GM03348 (cell line): ENCODE measurements at regions not wholly inside any gene's neighbourhood (a gene's known extent, or its start where the extent isn't known, plus 50 kb on each side); places are given as distances from the start of the nearest gene placed in this dataset.
A peak's percentile ranks its signal among the peaks of the same experiment; 100 is the strongest.
"Not testable (repeated sequence)": the region's sequence is repeated elsewhere in the genome, so short reads cannot be mapped to it uniquely, and the experiment has no call there.

Experiments used
- DNase-seq: peaks from one replicate; pipeline ENCODE4 v3.0.0; 2012; ENCODE audit warnings: low spot score

- DNase-seq, result no peak
Observed at GRCh38 chr21:36591326-36591970, 107.5 kb upstream of the SIM2 start.

GRCh38 chr21:36596174-36596573 lies 102.7 kb upstream of the SIM2 start:
- DNase-seq, result no peak

- DNase-seq, result no peak
Observed at GRCh38 chr21:36601362-36601761, 97.6 kb upstream of the SIM2 start.

DNA sequence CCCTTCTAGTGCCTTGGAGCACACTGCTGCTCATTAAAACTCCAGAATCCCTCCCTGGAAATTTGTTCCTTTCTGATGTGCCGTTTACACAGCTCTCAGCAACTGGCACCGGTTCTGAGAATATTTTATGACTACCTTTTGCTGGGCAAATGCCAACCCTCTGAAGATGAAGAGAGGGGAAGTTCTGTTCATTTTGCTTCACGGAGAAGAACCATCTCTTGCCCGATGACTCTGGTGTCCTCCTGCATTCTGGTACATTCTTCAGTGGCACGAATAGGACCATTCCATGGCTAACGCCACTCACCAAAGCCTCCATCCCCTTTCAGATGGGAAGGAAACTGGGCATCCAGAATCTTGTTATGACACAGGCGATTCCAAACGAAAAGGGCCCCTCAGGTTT lies 96.2 kb upstream of the SIM2 start:
- DNase-seq, result no peak

- DNase-seq, result no peak
Observed at GRCh38 chr21:36603221-36603620, 95.7 kb upstream of the SIM2 start.

- DNase-seq, result no peak
Observed at GRCh38 chr21:36605426-36605825, 93.5 kb upstream of the SIM2 start.

DNA sequence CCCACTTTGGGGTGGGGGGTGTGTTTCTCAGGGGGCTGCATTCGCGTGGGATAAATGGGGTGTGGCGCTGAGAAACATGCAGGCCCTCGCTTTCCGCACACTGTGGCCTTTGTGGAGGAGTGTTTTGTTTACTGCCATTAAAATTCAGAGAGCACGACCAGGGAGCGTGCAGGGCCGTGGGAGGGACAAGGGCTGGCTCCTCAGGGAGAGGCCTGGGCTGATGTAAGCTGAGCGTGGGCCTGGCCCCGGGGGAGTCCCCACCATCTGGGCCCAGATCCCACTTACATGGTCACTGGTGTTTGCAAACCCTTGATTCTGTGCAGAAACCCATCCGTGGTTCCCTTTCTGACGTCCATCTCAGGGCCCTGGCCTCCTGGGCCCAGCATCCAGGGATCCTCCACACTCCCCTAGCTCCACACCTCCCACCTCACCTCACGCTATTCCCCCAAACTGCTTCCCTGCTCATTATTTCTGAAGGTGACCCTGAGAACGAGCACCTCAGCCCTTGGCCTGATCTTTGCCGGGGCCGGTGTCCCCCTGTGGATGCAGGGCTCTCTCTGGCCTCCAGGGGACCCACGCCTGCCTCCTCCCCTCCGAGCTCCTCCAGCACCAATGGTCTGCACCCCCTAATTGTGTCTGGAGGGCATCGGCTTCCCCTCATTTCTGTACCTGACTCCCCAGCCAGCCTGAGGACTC lies 92.5 kb upstream of the SIM2 start:
- no peak for DNase-seq

DNA sequence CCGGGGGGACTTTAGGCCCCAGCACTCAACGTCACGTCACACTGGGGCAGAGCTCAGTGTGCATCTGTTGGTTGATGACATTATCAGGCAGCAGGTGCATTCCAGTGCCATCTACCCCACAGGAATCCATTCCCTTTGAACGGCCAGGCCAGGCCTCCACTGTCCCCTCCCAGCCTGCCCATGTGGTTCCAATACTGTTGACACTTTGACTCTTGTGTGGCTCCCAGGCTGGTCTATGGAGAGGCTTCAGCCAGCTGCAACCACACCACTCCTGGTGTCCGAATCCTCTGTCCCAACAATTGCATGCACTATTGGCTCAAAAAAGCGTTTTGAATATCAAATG lies 92.0 kb upstream of the SIM2 start:
- DNase-seq, result no peak

DNA sequence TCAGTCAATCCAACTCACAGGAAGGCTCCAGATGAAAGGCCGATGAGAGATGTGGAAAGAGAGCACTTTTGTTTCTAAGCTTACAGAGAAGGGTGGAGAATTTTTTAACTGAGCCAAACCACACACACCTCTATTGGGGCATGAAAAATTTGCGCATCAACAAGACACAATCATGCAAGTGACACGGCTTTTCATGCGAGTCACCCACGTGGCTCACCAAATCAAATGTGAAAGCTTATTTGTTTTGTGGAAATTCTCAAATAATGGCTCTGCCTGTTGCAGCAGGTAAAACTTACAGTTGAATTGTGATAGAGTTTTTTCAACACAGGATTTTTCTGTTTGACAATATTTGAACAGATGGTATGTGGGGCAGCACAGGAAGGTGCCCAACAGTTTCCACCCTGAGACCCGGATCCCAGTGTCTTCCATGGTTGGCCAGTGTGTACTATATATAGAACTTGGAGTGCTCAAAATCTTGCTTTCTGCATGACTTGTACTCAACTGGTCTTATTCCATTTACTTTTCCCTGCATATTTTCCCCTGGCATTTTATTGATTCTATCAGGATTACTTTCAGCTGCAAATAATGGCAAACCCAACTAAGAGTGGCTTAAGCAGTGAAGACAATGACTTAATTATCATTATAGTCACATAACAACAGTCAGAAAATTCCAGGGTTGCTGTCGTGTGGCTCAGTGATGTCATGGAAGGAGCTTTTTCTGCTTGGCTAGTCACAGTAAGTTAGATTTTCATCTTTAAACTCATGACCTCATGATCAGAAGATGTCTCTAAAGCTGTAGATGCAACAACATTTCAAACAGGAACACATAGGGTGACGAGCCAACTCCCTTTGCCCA lies 90.6 kb upstream of the SIM2 start:
- DNase-seq, result no peak

DNA sequence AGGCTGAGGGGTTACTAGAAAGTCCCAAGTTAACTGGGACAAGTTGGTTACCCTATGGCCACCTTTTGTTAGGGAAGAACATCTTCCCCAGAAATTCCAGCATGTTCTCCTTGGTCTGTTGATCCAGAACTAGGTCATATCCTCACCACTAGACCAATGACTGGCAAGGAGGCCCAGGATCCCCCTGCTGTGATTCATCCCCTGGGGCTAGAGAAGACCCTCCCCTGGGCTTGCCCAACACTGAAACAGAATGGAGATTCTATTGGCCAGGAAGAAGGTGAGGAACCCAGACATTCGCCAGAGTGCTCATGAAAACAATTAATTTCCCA lies 90.1 kb upstream of the SIM2 start:
- DNase-seq, result no peak

- DNase-seq, result no peak
Observed at GRCh38 chr21:36609654-36610053, 89.3 kb upstream of the SIM2 start.

- DNase-seq, result no peak
Observed at GRCh38 chr21:36610201-36610600, 88.7 kb upstream of the SIM2 start.

GRCh38 chr21:36610935-36611334 lies 88.0 kb upstream of the SIM2 start:
- DNase-seq, result no peak

DNA sequence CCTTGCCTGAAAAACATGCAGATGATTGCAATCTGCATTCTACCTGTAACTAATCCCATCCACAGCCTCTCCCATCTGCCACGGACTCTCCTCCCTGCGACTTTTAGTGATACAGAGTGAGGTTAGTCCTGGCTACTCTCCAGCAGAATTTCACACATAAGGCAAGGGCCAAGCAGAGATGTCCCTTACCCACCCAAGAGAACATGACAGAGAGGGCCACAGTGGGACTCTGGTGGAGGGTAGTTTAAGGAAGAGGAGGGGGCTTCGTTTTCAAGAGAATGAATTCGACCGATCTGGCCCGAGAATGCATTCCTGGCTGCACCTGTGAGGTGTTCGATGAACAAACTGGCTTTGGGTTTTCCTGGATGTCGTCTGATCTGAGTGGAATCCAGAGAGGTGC lies 87.5 kb upstream of the SIM2 start:
- no peak for DNase-seq

- no peak for DNase-seq
Observed at GRCh38 chr21:36613059-36613458, 85.9 kb upstream of the SIM2 start.

- DNase-seq, result no peak
Observed at GRCh38 chr21:36613554-36613953, 85.4 kb upstream of the SIM2 start.

- DNase-seq, result no peak
Observed at GRCh38 chr21:36615274-36615964, 83.5 kb upstream of the SIM2 start.

- DNase-seq, result not testable (repeated sequence)
Observed at GRCh38 chr21:36616773-36617172, 82.1 kb upstream of the SIM2 start.

- DNase-seq, result not testable (repeated sequence)
Observed at GRCh38 chr21:36621794-36622193, 77.1 kb upstream of the SIM2 start.

DNA sequence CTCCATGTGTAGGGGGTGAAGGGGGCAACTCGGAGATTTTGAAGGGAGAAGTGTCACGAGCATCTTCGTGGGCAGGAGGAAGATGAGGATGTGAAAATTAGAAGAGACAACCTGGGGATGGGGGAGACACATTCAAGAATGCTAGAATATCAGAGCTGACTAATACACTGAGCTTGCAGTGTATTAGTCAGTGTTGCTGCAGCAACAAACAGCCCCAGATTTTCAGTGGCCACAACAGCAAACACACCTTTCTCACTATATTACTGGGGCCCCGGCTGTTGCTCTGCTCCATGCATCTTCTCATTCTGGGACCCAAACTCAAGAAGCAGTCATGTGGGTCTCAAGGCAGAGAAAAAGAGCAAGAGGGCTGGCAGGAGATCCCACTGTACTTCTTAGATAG lies 74.8 kb upstream of the SIM2 start:
- DNase-seq, result no peak

DNA sequence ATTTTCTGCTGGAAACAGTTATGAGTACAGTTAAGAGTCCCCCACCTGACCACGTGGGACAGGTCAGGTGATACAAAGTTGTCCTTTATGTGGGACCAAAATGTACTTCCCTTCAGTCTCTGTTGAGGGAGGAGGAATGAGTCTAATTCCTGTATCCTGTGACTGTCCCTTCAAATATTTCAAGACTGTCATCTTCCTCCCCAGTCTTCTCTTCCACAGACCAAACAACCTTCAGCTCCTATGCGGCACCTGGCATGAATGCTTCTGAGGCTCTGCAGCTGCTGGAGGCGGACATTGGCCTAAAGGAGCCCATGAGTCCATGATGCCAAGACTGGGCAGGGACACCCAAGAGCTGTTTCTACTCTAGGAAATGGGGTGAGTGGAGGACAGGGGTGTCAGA lies 72.1 kb upstream of the SIM2 start:
- DNase-seq, result no peak

DNA sequence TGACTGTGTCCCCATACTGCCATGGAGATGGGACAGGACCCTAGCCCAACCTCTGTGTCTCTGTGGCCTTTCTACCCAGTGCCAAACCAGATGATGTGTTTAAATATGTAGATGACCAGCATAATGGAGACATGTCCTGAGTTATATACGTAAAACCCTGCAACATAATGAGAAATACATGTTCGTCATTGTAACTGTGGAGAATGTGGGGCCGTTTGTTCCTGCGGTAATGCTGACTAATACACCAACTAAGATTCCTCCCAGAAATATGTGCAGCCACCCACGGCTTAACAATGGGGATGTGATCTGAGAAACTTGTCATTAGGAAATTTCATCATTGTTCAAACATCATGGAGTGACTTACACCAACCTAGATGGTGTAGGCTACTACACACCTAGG lies 71.7 kb upstream of the SIM2 start:
- DNase-seq, result peak; percentile 36

- DNase-seq, result no peak
Observed at GRCh38 chr21:36628106-36628505, 70.8 kb upstream of the SIM2 start.
